ENCODE measurements at regions not wholly inside any gene's neighbourhood (a gene's known extent, or its start where the extent isn't known, plus 50 kb on each side); places are given as distances from the start of the nearest gene placed in this dataset.

GRCh38 chr4:62130230-62130629, 930.1 kb downstream of the ADGRL3 start:
- WGBS, 3 donors: 81 to 89% (median 88%) methylated on average over 2 of the region's 2 CpGs

More at GRCh38 chr4:62130230-62130629, 930.1 kb downstream of the ADGRL3 start:
- H3K36me3 ChIP-seq: no peaks in the 10 kb centered on the region
- no peaks in the 10 kb centered on the region for H3K4me1 ChIP-seq (ENCODE audit: insufficient read depth)
- no peak for DNase-seq
- H3K4me3 ChIP-seq: no peak overlapping the region
- intact Hi-C loops (cut with DNase I): no loop called here
- TF ChIP-seq, protein P1, sequence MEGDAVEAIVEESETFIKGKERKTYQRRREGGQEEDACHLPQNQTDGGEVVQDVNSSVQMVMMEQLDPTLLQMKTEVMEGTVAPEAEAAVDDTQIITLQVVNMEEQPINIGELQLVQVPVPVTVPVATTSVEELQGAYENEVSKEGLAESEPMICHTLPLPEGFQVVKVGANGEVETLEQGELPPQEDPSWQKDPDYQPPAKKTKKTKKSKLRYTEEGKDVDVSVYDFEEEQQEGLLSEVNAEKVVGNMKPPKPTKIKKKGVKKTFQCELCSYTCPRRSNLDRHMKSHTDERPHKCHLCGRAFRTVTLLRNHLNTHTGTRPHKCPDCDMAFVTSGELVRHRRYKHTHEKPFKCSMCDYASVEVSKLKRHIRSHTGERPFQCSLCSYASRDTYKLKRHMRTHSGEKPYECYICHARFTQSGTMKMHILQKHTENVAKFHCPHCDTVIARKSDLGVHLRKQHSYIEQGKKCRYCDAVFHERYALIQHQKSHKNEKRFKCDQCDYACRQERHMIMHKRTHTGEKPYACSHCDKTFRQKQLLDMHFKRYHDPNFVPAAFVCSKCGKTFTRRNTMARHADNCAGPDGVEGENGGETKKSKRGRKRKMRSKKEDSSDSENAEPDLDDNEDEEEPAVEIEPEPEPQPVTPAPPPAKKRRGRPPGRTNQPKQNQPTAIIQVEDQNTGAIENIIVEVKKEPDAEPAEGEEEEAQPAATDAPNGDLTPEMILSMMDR (IDR thresholded peaks at IDR 0.05): no peak
- no peak for TF ChIP-seq EP300 (IDR thresholded peaks at IDR 0.05)
- TF ChIP-seq POLR2A (IDR thresholded peaks at IDR 0.05): no peak
- H3K27me3 ChIP-seq: no peaks in the 10 kb centered on the region
- no peak overlapping the region for H3K27ac ChIP-seq
- peaks cover 0 to 3% of the 10 kb centered on the region in 2 donors for H3K9me3 ChIP-seq

Measured in ovary (tissue), 7 donors.